Activated naive CD8-positive, alpha-beta T cell treated with anti-CD3 and anti-CD28 coated beads, Interleukin-2, amount 10 ng/mL, durations not matched to agents 7 days and 5 days (primary cell): ENCODE measurements at regions not wholly inside any gene's neighbourhood (a gene's known extent, or its start where the extent isn't known, plus 50 kb on each side); places are given as distances from the start of the nearest gene placed in this dataset.
"Not testable (repeated sequence)": the region's sequence is repeated elsewhere in the genome, so short reads cannot be mapped to it uniquely, and the experiment has no call there.

Experiments used
- ATAC-seq: fragments of 150-1000 bp; cut with Tn5 transposase; one replicate; pipeline ENCODE4 v1.10.0; 2021; ENCODE audit warnings: low read depth, moderate library complexity
- POLR2A ChIA-PET: fragments of 350-600 bp; sonication (Branson Sonifier 250); formaldehyde crosslinking; loops from one replicate; lab custom pipeline; 2021; ENCODE audit warnings: antibody characterized with exemption; lab: Charles Lee
- DNase-seq: peaks from one replicate; pipeline ENCODE4 v3.0.0; 2021
- H3K27ac Mint-ChIP-seq: one replicate; pipeline ENCODE4 v1.8.0; 2022; ENCODE audit warnings: mild to moderate bottlenecking, mixed read lengths
- H3K27me3 Mint-ChIP-seq: one replicate; pipeline ENCODE4 v1.8.0; 2022; ENCODE audit warnings: mild to moderate bottlenecking, moderate library complexity, mixed read lengths
- H3K36me3 Mint-ChIP-seq: one replicate; pipeline ENCODE4 v1.8.0; 2021; ENCODE audit warnings: mild to moderate bottlenecking, mixed read lengths
- H3K4me1 Mint-ChIP-seq: one replicate; pipeline ENCODE4 v1.8.0; 2021; ENCODE audit warnings: mixed read lengths
- H3K4me3 Mint-ChIP-seq: one replicate; pipeline ENCODE4 v1.8.0; 2022; ENCODE audit warnings: mild to moderate bottlenecking, moderate library complexity, mixed read lengths
- H3K9me3 Mint-ChIP-seq: one replicate; pipeline ENCODE4 v1.8.0; 2021; ENCODE audit warnings: mixed read lengths

DNA sequence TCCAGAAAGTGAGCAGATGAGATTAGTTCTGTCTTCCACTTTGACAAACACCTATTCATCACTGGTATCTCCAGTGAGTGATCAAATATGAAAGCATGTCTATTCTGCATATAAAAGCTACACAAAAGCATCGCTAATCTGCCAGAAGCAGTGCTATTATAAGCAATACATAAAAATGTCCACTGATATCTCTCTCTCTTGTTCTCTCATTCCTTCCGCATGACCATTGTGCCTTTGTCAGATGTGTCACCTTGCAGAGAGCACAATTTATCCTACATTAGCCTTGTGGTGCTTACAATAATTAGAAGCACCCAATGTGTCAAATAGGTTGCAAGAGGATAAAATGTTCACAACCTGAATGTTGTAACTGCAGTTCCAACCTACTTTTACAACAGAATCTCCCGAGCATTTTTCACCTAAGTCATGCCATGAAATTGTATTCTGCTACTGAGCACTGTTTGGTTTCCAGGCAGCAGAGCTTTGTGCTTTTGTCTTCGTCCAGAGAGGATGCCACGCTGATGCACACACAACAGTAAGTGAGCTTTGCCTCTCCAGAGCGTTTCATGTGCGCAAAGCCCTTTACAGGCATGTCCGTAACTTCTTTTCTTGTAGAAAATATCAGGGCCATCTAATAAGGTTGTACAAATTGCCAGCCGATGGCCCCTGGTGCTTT is 198.7 kb upstream of the PLD5 start:
- POLR2A ChIA-PET: no interaction called here
- H3K27me3 Mint-ChIP-seq: no peaks in the 10 kb centered on the region
- no peaks in the 10 kb centered on the region for H3K36me3 Mint-ChIP-seq

DNA sequence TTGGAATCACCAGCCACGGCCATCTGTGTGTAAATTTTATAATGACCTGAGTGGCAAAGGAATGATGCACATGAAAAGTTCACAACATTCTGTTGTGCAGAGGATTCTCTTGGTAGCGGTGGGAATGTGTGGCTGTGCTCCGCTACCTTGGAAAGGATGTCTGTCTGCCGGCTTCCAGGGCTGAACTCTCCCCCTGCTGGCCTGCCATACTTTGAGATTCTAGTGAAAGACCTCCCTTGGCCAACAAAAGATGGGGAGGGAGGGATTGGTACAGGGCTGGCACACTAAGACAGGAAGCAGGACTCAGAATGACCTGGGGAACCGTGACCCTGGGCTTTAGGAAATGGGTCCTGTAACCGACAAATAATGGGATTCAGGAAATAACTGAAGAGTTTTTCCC is 194.5 kb upstream of the PLD5 start:
- no peak overlapping the region for H3K27ac Mint-ChIP-seq
- no peak for ATAC-seq
- H3K27me3 Mint-ChIP-seq: no peaks in the 10 kb centered on the region
- no peaks in the 10 kb centered on the region for H3K4me1 Mint-ChIP-seq
- H3K4me3 Mint-ChIP-seq: no peak overlapping the region
- DNase-seq: no peak
- no peaks in the 10 kb centered on the region for H3K36me3 Mint-ChIP-seq
- POLR2A ChIA-PET: no interaction called here
- peaks cover 5% of the 10 kb centered on the region for H3K9me3 Mint-ChIP-seq

More for the DNA sequence above, 198.7 kb upstream of the PLD5 start:
- ATAC-seq (no peak), DNase-seq (no peak)
- Mint-ChIP-seq H3K9me3 (peaks cover 3% of the 10 kb centered on the region), H3K4me1 (no peaks in the 10 kb centered on the region), H3K4me3 (no peak overlapping the region), H3K27ac (no peak overlapping the region)

DNA sequence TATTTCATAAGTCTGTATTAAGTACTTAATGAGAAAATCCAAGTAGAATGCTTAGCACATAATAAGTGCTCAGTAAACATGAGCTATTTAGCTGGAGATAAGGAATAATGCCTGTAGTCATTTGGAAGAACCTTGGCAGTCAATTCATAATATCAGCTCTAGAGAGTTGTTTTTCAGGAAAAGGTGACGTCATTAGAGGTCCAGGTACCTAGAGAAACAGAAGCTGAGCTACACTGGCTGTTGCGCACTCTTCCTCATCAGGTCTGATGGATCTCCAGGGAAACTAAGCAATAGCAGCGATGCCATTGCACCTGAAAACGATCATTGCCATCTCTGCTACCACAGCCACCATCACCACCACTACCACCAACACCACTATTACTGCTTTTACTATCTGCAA is 187.8 kb upstream of the PLD5 start:
- Mint-ChIP-seq H3K4me1 (no peaks in the 10 kb centered on the region), H3K27ac (no peak overlapping the region), H3K9me3 (peaks cover 4% of the 10 kb centered on the region), H3K27me3 (no peaks in the 10 kb centered on the region), H3K36me3 (no peaks in the 10 kb centered on the region), H3K4me3 (no peak overlapping the region)
- no peak for DNase-seq
- no peak for ATAC-seq
- POLR2A ChIA-PET: no interaction called here

DNA sequence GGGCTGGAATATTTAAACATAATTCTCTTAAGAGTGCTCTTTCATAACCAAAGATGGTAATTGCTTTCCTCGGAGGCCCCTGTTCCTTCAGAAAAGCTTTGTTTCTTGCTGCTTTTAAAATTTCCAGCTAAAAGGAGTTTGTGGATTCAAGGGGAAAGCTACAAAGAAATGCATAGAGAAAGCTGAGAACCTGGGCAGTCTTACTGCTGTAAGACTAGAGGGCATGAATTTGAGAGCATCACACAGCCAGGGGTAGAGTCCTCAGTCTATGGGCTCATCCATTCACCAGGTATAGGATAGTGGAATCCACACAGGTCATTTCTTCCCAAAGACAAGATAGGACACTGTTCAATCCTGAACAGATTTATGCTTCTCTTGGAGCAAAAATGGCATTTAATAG is 186.3 kb upstream of the PLD5 start:
- no peaks in the 10 kb centered on the region for H3K4me1 Mint-ChIP-seq
- no peak overlapping the region for H3K27ac Mint-ChIP-seq
- no peaks in the 10 kb centered on the region for H3K27me3 Mint-ChIP-seq
- DNase-seq (no peak), ATAC-seq (no peak)
- POLR2A ChIA-PET: no interaction called here
- H3K36me3 Mint-ChIP-seq: no peaks in the 10 kb centered on the region
- H3K9me3 Mint-ChIP-seq: peaks cover 4% of the 10 kb centered on the region
- H3K4me3 Mint-ChIP-seq: no peak overlapping the region

DNA sequence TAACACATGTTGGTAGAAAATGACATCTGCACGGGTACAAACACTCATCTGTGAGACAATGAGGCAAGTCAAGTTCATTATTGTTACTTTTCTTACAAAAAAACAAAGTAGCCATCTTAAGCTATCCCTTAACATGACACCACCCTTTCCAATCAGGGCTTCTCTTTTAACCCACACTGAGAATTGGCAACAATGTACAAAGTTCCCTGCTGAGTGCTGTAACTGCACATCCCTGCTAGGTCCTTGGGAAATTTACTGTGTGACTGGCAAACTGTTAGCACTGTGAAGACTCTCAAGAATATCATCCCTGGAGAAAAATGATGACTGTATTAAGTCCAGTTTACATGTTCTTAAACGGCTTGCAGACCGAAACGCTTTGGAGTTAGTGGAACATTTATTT is 185.8 kb upstream of the PLD5 start:
- DNase-seq (no peak), ATAC-seq (no peak)
- peaks cover 4% of the 10 kb centered on the region for H3K9me3 Mint-ChIP-seq
- POLR2A ChIA-PET: no interaction called here
- H3K27ac Mint-ChIP-seq: no peak overlapping the region
- H3K4me3 Mint-ChIP-seq: no peak overlapping the region
- H3K4me1 Mint-ChIP-seq: no peaks in the 10 kb centered on the region
- H3K27me3 Mint-ChIP-seq: no peaks in the 10 kb centered on the region
- no peaks in the 10 kb centered on the region for H3K36me3 Mint-ChIP-seq

DNA sequence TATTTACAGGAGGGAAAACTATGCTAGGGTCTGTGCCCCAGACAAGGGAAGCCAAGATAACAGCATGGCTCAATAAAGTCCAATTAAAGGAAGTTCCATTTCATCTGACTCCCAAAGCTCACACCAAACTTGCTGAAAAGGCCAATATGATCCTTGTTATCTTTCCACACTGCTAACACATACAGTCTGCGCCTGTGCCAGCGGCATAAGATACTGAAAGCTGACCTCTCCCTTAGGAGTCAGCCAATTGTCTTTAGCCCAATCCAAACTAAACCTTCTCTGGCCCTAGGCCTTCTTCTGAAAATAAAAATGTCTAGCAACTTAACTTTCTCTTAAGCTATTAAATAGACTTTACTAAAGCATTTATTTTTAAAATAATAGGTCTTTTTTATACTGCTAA is 179.0 kb upstream of the PLD5 start:
- H3K4me3 Mint-ChIP-seq: no peak overlapping the region
- H3K27ac Mint-ChIP-seq: no peak overlapping the region
- no peaks in the 10 kb centered on the region for H3K36me3 Mint-ChIP-seq
- POLR2A ChIA-PET: no interaction called here
- ATAC-seq (no peak), DNase-seq (no peak)
- H3K9me3 Mint-ChIP-seq: no peaks in the 10 kb centered on the region
- no peaks in the 10 kb centered on the region for H3K27me3 Mint-ChIP-seq
- no peaks in the 10 kb centered on the region for H3K4me1 Mint-ChIP-seq

DNA sequence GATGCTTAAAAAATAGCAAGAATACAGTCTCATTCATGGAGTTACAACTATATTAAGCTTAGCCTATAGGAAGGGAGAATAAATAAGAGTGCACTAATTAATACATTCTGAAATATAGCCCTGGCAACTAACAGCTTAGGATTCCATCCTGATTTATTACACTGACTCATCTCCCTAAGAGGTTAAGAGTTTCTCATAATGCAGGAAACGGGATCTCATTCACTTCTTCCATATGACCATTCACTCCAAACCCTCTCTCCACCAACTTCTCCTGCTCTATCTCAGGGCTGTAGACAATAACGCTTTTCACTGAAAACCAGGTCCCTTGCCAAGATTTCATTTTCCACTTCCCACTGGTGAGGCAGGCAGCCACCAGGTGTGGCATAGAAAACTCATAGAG is 168.5 kb upstream of the PLD5 start:
- DNase-seq: no peak
- Mint-ChIP-seq H3K27me3 (no peaks in the 10 kb centered on the region), H3K4me1 (no peaks in the 10 kb centered on the region), H3K36me3 (no peaks in the 10 kb centered on the region), H3K9me3 (peaks cover 3% of the 10 kb centered on the region), H3K4me3 (no peak overlapping the region), H3K27ac (no peak overlapping the region)
- ATAC-seq: no peak
- POLR2A ChIA-PET: no interaction called here

DNA sequence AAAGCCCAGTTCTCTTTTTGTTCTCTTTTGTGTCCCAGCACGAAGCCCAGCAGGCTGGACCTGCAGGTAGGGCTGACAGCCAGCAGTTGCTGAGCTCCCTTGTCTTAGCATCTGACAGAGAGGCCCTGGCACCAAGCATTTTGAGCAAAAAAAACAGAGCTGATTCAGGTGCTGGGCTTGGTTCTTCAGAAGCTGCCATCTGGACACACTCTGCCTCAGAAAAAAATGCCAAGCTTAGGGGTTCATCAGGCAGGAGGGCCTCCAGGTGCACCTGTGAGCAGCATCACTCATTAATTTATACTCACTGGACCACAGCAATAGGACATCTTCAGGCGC is 167.1 kb upstream of the PLD5 start:
- ATAC-seq (no peak), DNase-seq (no peak)
- Mint-ChIP-seq H3K4me3 (no peak overlapping the region), H3K27me3 (no peaks in the 10 kb centered on the region), H3K27ac (no peak overlapping the region), H3K36me3 (no peaks in the 10 kb centered on the region), H3K4me1 (no peaks in the 10 kb centered on the region), H3K9me3 (peaks cover 3% of the 10 kb centered on the region)
- POLR2A ChIA-PET: no interaction called here

DNA sequence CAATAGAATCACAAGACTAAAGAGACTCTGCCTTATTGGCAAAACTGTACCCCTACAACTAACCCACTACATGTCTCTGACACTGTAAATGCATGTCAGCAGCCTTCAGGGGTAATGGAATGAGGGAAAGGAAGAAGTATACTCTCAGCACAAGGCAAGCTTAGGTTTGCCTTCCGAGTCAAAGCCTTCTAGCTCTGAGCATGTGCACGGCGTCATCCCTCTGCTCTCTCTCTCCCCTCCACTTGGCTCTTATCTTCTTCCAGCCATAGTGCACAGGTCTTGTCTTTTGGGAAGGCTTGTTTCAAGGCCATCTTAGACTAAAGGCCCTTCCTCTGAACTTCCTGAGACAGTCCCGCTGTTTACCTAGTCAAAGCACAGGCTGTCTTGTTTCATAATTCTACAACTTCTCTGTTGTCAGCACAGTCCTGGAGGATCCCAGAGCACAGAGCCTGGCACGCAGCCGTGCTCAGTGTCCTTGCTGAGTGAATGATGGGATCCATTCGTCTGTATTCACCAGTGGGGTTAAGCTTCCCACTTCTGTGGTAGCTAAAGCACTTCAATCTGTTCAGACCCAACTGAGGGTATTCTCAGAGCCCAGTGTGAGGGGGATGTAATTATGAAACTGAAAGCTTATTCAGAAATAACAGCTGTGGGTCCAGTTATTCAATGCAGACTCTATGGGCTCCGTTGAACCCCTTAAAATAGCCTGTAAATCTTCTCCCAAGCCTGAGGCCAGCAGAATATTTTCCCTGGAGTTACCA is 166.5 kb upstream of the PLD5 start:
- H3K27ac Mint-ChIP-seq: no peak overlapping the region

DNA sequence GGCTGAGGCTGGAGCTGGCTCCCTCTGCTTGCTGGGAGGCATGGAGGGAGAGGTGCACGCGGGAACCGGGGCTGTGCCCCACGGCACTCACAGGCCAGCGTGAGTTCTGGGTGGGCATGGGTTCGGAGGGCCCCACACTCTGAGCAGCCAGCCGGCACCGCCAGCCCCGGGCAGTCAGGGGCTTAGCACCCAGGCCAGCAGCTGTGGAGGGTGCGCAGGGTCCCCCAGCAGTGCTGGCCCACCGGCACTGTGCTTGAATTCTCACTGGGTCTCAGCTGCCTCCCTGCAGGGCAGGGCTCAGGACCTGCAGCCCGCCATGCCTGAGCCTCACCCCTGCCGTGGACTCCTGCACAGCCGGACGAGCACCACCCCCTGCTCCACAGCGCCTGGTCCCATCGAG is 164.9 kb upstream of the PLD5 start:
- Mint-ChIP-seq H3K4me1 (no peaks in the 10 kb centered on the region), H3K27me3 (no peaks in the 10 kb centered on the region), H3K27ac (no peak overlapping the region), H3K4me3 (no peak overlapping the region), H3K9me3 (peaks cover 3% of the 10 kb centered on the region), H3K36me3 (no peaks in the 10 kb centered on the region)
- no peak for DNase-seq
- no peak for ATAC-seq
- POLR2A ChIA-PET: no interaction called here

More for the DNA sequence above, 166.5 kb upstream of the PLD5 start:
- H3K9me3 Mint-ChIP-seq: peaks cover 3% of the 10 kb centered on the region
- H3K36me3 Mint-ChIP-seq: no peaks in the 10 kb centered on the region
- no peaks in the 10 kb centered on the region for H3K27me3 Mint-ChIP-seq
- POLR2A ChIA-PET: no interaction called here
- no peak for ATAC-seq
- no peaks in the 10 kb centered on the region for H3K4me1 Mint-ChIP-seq
- no peak overlapping the region for H3K4me3 Mint-ChIP-seq
- no peak for DNase-seq

DNA sequence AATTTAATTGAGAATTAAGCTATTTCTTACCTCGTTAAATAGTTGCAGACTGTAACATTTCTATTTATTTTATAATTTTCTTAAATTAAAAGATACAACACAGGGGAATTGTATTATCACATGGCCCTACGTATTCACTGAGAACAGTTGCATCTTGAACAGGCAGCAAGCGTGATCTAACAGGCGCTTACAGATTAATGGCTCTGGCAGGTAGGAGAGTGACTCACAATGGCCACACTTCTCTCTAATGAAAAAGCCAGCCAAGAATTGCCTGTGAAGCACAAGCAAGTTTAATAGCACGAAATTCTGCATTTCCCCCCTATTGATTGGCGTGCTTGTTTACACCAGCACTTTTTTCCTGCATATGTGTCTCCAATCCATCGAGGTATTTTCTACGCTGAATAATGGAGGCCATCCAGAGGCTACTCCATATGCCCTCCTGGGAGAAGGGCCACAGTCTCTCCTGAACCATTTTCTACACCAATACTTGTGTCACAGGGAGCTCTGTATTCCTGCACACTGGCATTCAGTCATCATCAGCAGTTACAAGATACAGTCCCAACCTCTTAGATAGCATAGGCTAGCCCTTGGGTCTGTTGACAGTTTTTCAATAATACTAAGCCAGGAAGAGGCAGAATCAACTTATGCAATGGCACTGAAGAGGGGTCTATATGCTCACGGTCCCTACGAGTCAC is 150.6 kb upstream of the PLD5 start:
- no peaks in the 10 kb centered on the region for H3K4me1 Mint-ChIP-seq
- H3K27me3 Mint-ChIP-seq: no peaks in the 10 kb centered on the region
- no peaks in the 10 kb centered on the region for H3K36me3 Mint-ChIP-seq
- H3K27ac Mint-ChIP-seq: no peak overlapping the region
- no peak for DNase-seq
- no peak overlapping the region for H3K4me3 Mint-ChIP-seq
- H3K9me3 Mint-ChIP-seq: no peaks in the 10 kb centered on the region
- POLR2A ChIA-PET: no interaction called here
- ATAC-seq: no peak

DNA sequence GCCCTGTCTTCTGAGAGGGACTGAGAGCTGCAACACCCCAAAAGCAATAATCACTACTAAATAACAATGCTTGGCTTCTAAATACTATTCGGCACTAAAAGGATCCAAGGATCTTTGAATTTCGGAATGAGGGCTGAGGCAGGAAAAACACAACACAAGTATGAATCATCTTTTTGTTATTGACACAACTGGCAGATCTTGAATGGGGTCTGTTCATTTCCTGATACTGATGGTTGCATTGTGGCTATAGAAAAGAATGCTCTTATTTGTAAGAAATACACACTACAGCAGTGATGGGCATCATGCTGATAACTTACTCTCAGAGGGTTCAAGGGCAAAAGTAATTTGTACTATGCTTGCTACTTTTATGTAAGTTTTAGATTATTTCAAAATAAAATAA is 149.2 kb upstream of the PLD5 start:
- DNase-seq: no peak
- Mint-ChIP-seq H3K4me3 (no peak overlapping the region), H3K9me3 (no peaks in the 10 kb centered on the region), H3K27me3 (no peaks in the 10 kb centered on the region), H3K36me3 (no peaks in the 10 kb centered on the region), H3K27ac (no peak overlapping the region), H3K4me1 (no peaks in the 10 kb centered on the region)
- ATAC-seq: no peak
- POLR2A ChIA-PET: no interaction called here

DNA sequence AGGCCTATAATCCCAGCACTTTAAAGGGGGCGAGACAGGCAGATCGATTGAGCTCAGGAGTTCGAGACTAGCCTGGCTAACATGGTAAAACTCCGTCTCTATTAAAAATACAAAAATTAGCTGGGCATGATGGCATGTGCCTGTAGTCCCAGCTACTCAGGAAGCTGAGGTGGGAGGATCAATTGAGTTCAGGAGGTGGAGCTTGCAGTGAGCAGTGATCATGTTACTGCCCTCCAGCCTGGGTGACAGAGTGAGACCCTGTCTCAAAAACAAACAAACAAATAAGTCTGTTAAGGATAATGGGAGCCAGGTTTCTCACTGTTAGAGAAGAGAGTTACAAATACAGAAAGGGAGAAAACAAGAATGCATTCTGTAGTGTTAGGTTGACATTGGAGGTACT is 148.7 kb upstream of the PLD5 start:
- not testable (repeated sequence) for ATAC-seq

DNA sequence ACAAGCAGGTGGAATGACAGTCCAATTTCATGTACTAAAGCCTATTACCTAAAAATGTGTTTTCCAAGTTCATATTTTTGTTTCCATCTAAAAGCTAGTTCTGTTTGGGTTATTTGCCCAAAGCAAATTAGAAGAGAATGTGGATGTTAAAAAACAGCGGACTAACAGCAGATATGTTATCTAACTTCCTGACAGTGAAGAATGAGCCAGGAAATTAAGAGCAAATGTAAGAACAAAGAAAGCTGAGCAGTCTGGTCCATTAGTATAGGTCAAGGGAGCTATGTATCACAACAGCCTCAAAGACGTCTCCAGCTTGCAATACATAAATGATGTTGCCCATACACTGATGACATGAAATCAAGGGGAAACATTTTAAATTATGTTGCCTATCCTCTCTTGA is 145.5 kb upstream of the PLD5 start:
- Mint-ChIP-seq H3K4me3 (no peak overlapping the region), H3K36me3 (no peaks in the 10 kb centered on the region), H3K4me1 (no peaks in the 10 kb centered on the region), H3K27me3 (no peaks in the 10 kb centered on the region), H3K9me3 (peaks cover 2% of the 10 kb centered on the region), H3K27ac (no peak overlapping the region)
- POLR2A ChIA-PET: no interaction called here
- ATAC-seq (no peak), DNase-seq (no peak)

More for the DNA sequence above, 148.7 kb upstream of the PLD5 start:
- H3K27ac Mint-ChIP-seq, H3K36me3 Mint-ChIP-seq, H3K4me1 Mint-ChIP-seq, POLR2A ChIA-PET, H3K9me3 Mint-ChIP-seq, H3K4me3 Mint-ChIP-seq, H3K27me3 Mint-ChIP-seq, DNase-seq: not testable (repeated sequence)
